Esophagus squamous epithelium (tissue), 5 donors: ENCODE measurements at regions not wholly inside any gene's neighbourhood (a gene's known extent, or its start where the extent isn't known, plus 50 kb on each side); places are given as distances from the start of the nearest gene placed in this dataset.

Experiments used
- DNase-seq: peaks from one replicate; lab custom pipeline; 2025; lab: John Stamatoyannopoulos, UW
- H3K27ac ChIP-seq, 4 donors: fragments of 200-600 bp; sonication (generic); one replicate each; pipeline ENCODE4 v1.5.1; 2016 to 2019; ENCODE audit warnings: mild to moderate bottlenecking in 1 of 4
- H3K27me3 ChIP-seq, 4 donors: fragments of 200-600 bp; sonication (generic); 1 replicate in 3 of 4; 2 replicates in 1 of 4; pipeline versions ENCODE4 v1.5.1 to v1.6.0; 2017 to 2021; ENCODE audit warnings: antibody characterized with exemption in 1 of 4
- H3K36me3 ChIP-seq, 3 donors: fragments of 200-600 bp; sonication (generic); one replicate each; pipeline ENCODE4 v1.5.1; 2016 to 2019
- H3K4me1 ChIP-seq, 3 donors: fragments of 200-600 bp; sonication (generic); one replicate each; pipeline ENCODE4 v1.5.1; 2017 to 2019
- H3K4me3 ChIP-seq, 4 donors: fragments of 200-600 bp; sonication (generic); 1 replicate in 3 of 4; 2 replicates in 1 of 4; pipeline ENCODE4 v1.5.1; 2016 to 2019; ENCODE audit warnings: mild to moderate bottlenecking in 2 of 4, moderate library complexity in 1 of 4
- H3K9me3 ChIP-seq, 3 donors: fragments of 200-600 bp; sonication (generic); one replicate each; pipeline ENCODE4 v1.5.1; 2016 to 2019
- POLR2A ChIP-seq, 4 donors: fragments of 450-650 bp; IDR thresholded peaks; one replicate each; pipeline ENCODE4 v1.6.1; 2017; ENCODE audit warnings: antibody characterized with exemption in 4 of 4, mild to moderate bottlenecking in 4 of 4, moderate library complexity in 3 of 4
- WGBS, 2 donors: methylation state at CpG; one replicate each; pipeline ENCODE4 v1.1.5; 2018; 5-methylcytosine and 5-hydroxymethylcytosine counted together
- intact Hi-C: fragments of 100-400 bp; cut with DNase I; formaldehyde crosslinking; loops from one replicate; pipeline ENCODE4 v1.15.0; 2022
- TF ChIP-seq, protein P1 (sequence below), 6 experiments: fragments of 450-650 bp in 4 of 6; fragments of 200-600 bp in 2 of 6; sonication (generic) in 2 of 6; IDR thresholded peaks; one replicate each; pipeline ENCODE4 v1.5.1; 2016 to 2019; ENCODE audit warnings: antibody characterized with exemption in 6 of 6, mild to moderate bottlenecking in 4 of 6, moderate library complexity in 4 of 6
- donor health status: DM: yes; HTN: yes; CAD: no.

DNA sequence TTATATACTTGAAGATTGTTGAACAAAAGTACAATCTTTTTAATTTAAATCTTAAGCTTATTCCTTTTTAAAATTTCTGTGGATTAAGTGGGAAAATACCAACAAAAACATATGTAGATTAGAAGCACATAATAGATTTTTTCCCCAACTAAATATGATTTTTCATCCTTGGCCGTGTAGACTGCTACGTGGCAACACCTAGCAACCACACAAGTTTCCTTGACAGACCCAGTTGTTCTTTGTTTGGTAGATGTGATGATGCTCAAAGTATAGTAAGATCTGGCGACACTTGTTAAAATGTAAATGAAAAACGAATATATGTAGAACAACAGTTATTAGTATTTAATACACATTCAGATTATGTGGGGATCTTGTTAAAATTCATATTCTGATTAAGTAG, 271.0 kb upstream of the ROBO2 start:
- 60 to 73% methylated on average over 4 of the region's 4 CpGs for WGBS, 2 donors
- Histone ChIP-seq H3K27me3 (no peaks in the 10 kb centered on the region), H3K4me1 (no peaks in the 10 kb centered on the region), H3K27ac (no peak overlapping the region), H3K36me3 (no peaks in the 10 kb centered on the region), H3K4me3 (no peak overlapping the region), H3K9me3 (no peaks in the 10 kb centered on the region)
- DNase-seq = no peak
- TF ChIP-seq, protein P1, sequence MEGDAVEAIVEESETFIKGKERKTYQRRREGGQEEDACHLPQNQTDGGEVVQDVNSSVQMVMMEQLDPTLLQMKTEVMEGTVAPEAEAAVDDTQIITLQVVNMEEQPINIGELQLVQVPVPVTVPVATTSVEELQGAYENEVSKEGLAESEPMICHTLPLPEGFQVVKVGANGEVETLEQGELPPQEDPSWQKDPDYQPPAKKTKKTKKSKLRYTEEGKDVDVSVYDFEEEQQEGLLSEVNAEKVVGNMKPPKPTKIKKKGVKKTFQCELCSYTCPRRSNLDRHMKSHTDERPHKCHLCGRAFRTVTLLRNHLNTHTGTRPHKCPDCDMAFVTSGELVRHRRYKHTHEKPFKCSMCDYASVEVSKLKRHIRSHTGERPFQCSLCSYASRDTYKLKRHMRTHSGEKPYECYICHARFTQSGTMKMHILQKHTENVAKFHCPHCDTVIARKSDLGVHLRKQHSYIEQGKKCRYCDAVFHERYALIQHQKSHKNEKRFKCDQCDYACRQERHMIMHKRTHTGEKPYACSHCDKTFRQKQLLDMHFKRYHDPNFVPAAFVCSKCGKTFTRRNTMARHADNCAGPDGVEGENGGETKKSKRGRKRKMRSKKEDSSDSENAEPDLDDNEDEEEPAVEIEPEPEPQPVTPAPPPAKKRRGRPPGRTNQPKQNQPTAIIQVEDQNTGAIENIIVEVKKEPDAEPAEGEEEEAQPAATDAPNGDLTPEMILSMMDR (IDR thresholded peaks at IDR 0.05) = no peak
- no peak for TF ChIP-seq POLR2A (IDR thresholded peaks at IDR 0.05)
- intact Hi-C loops = no loop called here

DNA sequence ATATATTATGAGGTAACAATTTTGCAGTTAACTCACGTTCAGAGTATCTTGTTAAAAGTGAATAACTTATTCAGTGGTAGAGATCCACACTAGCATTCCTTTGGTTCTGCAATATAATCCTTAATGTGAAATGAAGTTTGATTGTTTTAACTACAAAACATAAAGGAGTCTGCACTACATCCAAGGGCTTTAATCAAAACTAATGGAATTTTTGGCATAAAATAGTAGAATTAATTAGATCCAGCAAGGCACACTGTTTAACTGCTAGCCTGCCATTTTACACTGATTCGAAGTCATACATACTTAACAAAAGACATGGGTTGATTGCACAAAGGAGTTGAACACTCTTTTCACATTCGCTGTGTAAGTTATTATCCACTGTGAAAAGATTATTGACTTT, 263.0 kb upstream of the ROBO2 start:
- WGBS, 2 donors = 47 to 57% methylated on average over 3 of the region's 3 CpGs
- no peaks in the 10 kb centered on the region for H3K36me3 ChIP-seq
- intact Hi-C loops = no loop called here

DNA sequence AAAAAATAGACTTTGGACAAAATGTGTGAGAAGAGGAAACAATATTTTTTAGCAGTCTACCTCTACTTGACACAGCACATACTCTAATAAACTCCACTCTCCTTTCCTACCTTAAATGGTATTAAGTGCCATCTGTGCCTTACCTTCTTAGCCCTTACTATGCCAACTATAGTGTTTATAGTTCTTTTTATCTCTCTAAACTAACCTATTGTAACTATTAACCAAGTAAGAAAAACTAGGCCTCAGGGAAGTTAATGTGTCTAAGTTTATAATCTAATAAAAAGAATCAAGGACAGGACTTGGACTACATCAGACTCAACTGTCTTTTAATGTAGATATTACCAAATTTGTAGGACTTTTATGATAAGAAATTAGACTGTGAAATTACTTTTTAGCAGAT, 251.7 kb upstream of the ROBO2 start:
- Histone ChIP-seq H3K4me1 (no peaks in the 10 kb centered on the region), H3K4me3 (no peak overlapping the region), H3K27me3 (no peaks in the 10 kb centered on the region), H3K27ac (no peak overlapping the region), H3K36me3 (no peaks in the 10 kb centered on the region), H3K9me3 (no peaks in the 10 kb centered on the region)
- intact Hi-C loops = no loop called here
- DNase-seq = no peak
- TF ChIP-seq, protein P1 (IDR thresholded peaks at IDR 0.05) = no peak
- TF ChIP-seq POLR2A (IDR thresholded peaks at IDR 0.05) = no peak

More for the DNA sequence above, 263.0 kb upstream of the ROBO2 start:
- Histone ChIP-seq H3K27me3 (no peaks in the 10 kb centered on the region), H3K27ac (no peak overlapping the region), H3K9me3 (no peaks in the 10 kb centered on the region), H3K4me1 (no peaks in the 10 kb centered on the region), H3K4me3 (no peak overlapping the region)
- no peak for DNase-seq
- TF ChIP-seq, protein P1 (IDR thresholded peaks at IDR 0.05) = no peak
- no peak for TF ChIP-seq POLR2A (IDR thresholded peaks at IDR 0.05)

DNA sequence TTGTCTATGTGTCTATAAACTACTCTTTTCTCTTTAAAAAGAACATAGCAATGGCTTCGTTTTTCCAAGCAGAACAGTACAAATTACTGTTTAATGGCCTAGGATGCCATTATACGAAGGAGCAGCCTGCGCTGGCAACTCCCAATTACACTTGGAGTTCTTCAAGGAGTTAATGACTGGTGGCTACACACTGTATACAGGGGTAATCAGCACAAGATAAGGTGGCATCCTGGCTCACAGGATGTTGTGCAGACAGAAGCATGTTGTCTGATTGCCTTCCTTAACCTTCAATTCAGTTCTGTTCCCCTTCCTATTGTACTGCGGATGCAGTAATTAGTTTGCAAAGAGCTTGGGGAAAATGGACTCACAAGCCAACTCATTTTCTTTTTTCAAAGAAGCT, 250.7 kb upstream of the ROBO2 start:
- TF ChIP-seq, protein P1 (IDR thresholded peaks at IDR 0.05) = no peak
- TF ChIP-seq POLR2A (IDR thresholded peaks at IDR 0.05) = no peak
- no peak overlapping the region for H3K4me3 ChIP-seq
- intact Hi-C loops = no loop called here
- H3K27ac ChIP-seq = no peak overlapping the region
- H3K27me3 ChIP-seq = no peaks in the 10 kb centered on the region
- H3K36me3 ChIP-seq = no peaks in the 10 kb centered on the region
- no peak for DNase-seq
- no peaks in the 10 kb centered on the region for H3K9me3 ChIP-seq
- 59 to 64% methylated on average over 4 of the region's 4 CpGs for WGBS, 2 donors
- no peaks in the 10 kb centered on the region for H3K4me1 ChIP-seq

DNA sequence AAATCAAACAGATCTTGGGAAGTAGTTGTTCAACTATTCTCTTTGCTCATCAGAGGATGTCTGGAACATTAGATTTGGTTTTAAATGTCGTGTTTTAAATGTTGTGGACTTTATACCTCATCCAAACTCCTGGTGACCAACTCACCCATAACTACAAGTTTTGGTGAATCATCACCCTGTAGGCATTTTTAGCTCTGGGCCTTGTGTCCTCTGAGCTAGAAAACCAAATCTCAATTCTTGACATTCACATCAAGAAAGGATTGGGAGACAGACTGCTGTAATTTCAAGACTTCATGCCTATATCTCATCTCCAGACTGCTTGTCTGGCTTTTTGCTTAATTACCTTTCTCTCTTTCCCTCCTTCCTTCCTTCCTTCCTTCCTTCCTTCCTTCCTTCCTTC, 228.5 kb upstream of the ROBO2 start:
- H3K4me1 ChIP-seq = no peaks in the 10 kb centered on the region
- no peak overlapping the region for H3K4me3 ChIP-seq
- no peaks in the 10 kb centered on the region for H3K9me3 ChIP-seq
- H3K36me3 ChIP-seq = no peaks in the 10 kb centered on the region
- DNase-seq = no peak
- intact Hi-C loops = no loop called here
- no peak overlapping the region for H3K27ac ChIP-seq
- TF ChIP-seq POLR2A (IDR thresholded peaks at IDR 0.05) = no peak
- TF ChIP-seq, protein P1 (IDR thresholded peaks at IDR 0.05) = no peak
- no peaks in the 10 kb centered on the region for H3K27me3 ChIP-seq
- WGBS, 2 donors = 56 to 64% methylated on average over 1 of the region's 1 CpG
